Jurkat, Clone E6-1 (cell line): ENCODE measurements at regions not wholly inside any gene's neighbourhood (a gene's known extent, or its start where the extent isn't known, plus 50 kb on each side); places are given as distances from the start of the nearest gene placed in this dataset.

Experiments
- DNase-seq: peaks from one replicate; pipeline ENCODE4 v3.0.0-alpha.2; 2011; ENCODE audit warnings: low read depth, low spot score
- H3K4me3 ChIP-seq: 2 replicates; pipeline ENCODE4 v1.5.1; 2011; ENCODE audit warnings: mild to moderate bottlenecking, low read length, control low read depth, moderate library complexity

GRCh38 chr4:136831553-136831952, 700.7 kb downstream of the PCDH18 start:
- DNase-seq = peak; percentile 9
- no peak overlapping the region for H3K4me3 ChIP-seq

DNA sequence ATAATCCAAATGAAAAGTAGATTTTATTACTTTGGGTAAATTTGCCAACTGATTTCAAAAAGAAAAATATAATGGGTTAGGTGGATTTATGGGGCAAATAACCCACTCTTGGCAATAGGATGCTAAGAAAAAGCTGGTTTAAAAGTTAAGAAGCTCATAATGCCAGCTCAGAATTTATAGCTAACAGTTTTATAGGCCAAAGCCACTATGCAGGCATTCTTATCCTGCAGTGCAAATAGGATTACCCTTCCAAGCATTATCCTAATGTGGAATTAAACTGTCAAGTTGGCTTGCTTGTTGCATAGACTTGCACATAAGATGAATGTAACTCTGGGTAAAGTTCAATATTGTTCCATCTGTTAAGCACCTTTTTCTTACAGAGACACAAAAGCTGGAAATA, 703.0 kb downstream of the PCDH18 start:
- no peak for DNase-seq
- H3K4me3 ChIP-seq = no peak overlapping the region

GRCh38 chr4:136823020-136823419, 709.3 kb downstream of the PCDH18 start:
- no peak overlapping the region for H3K4me3 ChIP-seq
- no peak for DNase-seq

- DNase-seq = no peak
- no peak overlapping the region for H3K4me3 ChIP-seq
Measured at GRCh38 chr4:136818811-136819330, 713.4 kb downstream of the PCDH18 start.

GRCh38 chr4:136812100-136812880, 720.0 kb downstream of the PCDH18 start:
- DNase-seq = no peak
- H3K4me3 ChIP-seq = no peak overlapping the region

DNA sequence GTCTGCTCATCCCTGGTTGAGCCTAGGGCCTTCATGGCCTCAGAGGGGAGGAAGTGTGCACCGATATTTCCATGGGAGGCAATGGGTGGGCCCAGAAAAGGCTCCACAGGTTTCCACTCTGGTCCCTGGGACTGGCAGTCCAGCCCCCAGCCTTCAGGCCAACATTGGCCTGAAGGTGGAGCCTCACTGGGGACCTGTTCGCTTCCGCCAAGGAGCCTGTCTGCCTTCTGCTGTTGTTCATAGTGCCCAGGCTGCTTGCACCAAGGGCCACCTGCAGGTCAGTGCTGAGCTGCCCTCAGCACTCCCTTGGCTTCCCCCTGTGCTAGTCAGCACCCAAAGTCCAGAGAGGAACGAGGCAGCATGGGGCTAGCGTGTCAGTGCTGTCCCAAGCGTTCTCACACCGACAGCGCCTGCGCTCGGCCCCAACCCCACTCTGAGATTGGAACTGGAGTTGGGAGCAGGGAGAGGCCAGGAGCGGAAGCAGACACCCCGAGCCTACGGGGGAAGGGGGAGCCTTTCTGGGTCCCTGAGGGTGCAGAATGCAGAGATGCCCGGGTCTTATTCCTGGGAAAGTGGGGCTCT, 720.7 kb downstream of the PCDH18 start:
- no peak overlapping the region for H3K4me3 ChIP-seq
- DNase-seq = no peak

DNA sequence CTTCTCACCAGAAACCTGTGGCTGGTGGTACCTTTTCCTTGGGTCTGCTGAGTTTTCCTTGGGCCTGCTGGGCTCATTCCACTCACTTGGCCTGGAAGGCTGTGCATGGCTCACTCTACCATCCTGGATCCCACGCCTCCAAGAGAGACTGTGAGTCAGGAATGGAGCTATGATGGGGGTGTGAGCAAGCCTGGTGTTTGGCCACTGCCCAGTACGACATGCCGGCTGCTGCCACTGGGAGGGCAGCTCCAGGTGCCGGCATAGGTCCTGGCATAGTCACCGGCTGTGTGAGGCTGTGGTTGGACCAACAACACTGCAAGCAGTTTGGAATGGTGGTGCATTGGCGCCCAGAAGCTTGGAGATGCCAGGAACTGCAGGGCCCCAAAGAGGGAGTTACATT, 721.7 kb downstream of the PCDH18 start:
- H3K4me3 ChIP-seq = no peak overlapping the region
- no peak for DNase-seq

GRCh38 chr4:136806844-136807243, 725.5 kb downstream of the PCDH18 start:
- no peak overlapping the region for H3K4me3 ChIP-seq
- DNase-seq = no peak

DNA sequence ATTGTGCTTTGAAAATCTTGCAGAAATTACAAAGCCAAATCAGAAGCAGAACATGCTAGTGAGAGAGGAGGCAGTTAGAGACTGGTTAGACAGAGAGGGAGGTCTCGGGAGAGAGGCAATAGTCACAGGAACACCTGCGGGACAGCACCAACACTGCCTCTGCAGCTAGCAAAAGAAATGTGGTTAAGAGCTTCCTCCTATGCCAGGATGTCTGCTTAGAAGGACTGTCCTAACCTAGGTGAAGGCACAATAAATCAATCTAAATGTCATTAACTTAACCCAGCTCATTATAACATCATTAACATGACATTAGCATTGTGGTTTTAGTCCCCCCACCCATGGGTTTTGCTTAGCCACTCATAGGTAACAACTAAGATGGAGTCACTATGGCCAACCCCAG, 726.7 kb downstream of the PCDH18 start:
- DNase-seq = peak; percentile 74
- H3K4me3 ChIP-seq = no peak overlapping the region

- DNase-seq = no peak
- H3K4me3 ChIP-seq = no peak overlapping the region
Measured at GRCh38 chr4:136803433-136803832, 728.9 kb downstream of the PCDH18 start.

GRCh38 chr4:136800248-136800647, 732.0 kb downstream of the PCDH18 start:
- no peak overlapping the region for H3K4me3 ChIP-seq
- no peak for DNase-seq

DNA sequence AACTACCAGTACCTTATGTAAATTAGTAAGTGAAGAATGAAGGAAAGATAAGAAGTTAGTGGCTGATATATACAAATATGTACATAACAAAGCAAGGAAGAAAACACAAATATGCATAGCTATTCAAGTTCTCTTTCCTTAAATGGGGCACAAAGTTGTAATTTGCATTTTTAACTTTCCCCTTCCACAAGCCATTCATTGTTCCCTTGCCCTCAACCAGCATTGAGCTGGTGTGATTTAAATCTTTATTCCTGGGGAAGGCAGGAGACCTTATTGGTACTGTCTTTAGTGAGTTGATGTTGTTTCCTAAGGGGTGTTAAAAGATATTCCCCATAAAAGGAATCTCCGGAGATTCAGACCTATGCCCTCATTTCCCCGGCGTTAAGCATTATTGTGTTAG, 735.3 kb downstream of the PCDH18 start:
- DNase-seq = no peak
- no peak overlapping the region for H3K4me3 ChIP-seq

DNA sequence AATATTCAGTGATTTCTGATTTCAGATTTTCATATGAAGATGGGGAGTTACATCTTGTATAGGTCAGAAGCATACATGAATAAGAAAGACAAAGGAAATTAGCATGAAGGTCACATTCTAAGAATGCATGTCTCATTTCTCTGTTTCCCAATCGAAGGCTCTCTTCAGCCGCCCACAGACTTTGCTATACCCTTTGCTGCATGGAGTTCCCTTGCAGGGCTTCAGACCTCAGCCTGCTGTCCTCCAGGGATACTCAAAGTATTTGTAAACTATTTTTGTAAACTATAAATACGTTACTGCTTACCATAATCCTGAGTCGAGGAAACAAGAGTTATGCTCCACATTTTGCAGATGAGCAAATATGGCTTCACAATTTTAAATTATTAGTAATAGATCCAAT, 738.4 kb downstream of the PCDH18 start:
- H3K4me3 ChIP-seq = no peak overlapping the region
- DNase-seq = no peak

DNA sequence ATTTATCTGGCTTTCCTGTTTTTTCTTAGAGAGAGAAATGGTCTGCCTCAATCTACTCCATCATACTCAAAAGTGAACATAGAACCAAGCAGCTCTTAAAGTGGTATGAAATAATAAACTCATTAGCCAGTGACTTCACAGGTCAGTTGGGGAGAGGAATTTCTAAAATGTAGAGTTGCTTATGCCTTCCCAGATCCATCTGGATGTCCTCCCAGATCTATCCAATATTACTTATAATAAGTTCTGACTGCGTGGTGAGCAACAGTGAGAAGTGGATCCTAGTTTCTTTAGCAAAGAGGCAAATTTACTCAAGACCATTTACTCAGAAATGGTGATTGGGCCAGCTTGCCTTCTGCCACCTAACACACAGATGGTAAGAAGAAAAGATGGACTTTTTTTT, 748.0 kb downstream of the PCDH18 start:
- no peak for DNase-seq
- no peak overlapping the region for H3K4me3 ChIP-seq

DNA sequence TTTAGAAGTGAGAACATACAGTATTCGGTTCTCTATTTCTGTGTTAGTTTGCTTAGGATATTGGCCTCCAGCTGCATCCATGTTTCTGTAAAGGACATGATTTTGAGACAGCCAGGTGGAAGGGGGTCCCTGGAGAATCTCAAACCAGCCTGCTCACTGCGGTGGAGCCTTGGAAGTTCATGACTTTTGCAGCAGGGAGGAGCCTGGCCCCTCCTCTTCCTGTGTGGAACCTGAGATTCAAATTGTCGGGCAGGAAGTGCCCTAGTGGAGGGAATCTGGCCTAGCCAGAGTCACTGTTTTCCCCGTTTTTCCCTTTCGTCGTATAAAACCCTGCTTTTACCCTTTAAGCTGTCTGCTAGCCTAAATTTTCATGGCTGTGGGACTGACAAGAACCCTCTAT, 762.6 kb downstream of the PCDH18 start:
- no peak overlapping the region for H3K4me3 ChIP-seq
- no peak for DNase-seq

GRCh38 chr4:136768925-136769275, 763.4 kb downstream of the PCDH18 start:
- no peak for DNase-seq
- H3K4me3 ChIP-seq = no peak overlapping the region

DNA sequence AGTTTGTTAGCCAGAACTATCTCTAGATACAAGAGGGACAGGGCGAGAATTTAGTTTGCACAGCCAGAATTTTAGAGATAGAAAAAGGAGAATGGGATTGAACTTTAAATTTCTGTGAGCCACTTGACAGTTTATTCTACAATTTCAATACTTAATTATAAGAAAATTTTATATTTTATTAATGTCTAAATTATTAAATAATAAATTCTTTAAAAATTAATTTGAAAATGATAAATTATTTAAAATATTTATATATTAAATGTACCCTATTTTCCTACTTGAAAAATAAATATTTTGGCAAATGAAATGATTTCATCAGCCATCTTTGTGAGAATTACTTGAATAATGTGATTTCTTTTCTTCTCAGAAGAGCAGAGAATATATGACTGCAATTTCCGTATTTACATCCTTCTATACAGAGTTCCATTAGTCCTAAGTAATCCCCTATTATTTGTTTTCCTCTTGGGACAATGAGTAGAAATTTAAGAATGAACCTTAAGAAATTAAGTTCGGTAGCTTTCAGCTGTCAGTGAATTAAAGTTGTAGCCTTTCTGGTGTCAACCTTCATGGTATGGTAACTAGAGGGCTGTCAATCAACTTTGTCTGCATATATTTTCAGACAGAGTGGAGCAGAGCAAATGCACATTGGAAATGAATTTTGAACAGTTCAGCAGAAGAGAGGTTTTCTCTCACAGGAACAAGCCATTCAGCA, 763.9 kb downstream of the PCDH18 start:
- no peak for DNase-seq
- no peak overlapping the region for H3K4me3 ChIP-seq

DNA sequence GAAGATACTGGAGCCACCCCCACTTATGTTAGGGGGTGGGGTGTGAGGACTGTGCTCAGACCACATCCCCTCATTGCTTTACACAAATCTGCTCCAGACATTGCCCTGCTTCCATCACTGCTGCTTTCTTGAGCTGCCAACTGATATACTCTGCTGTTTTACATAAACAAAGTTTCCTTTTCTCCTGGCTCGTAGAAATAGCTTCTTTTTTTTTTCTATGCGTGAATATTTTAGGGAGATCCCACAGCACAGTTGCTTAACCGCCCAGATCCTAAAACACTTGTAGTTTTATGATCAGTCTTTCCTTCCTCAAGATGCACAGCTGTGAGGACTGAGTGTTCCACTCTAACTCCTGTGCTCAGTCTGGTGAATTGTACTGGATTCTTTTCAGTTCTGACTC, 768.4 kb downstream of the PCDH18 start:
- no peak for DNase-seq
- H3K4me3 ChIP-seq = no peak overlapping the region

GRCh38 chr4:136755531-136755916, 776.8 kb downstream of the PCDH18 start:
- H3K4me3 ChIP-seq = no peak overlapping the region
- no peak for DNase-seq

- no peak overlapping the region for H3K4me3 ChIP-seq
- no peak for DNase-seq
Measured at GRCh38 chr4:136754810-136755530, 777.3 kb downstream of the PCDH18 start.
